Esophagus squamous epithelium (tissue), 5 donors: ENCODE measurements at regions not wholly inside any gene's neighbourhood (a gene's known extent, or its start where the extent isn't known, plus 50 kb on each side); places are given as distances from the start of the nearest gene placed in this dataset.

Source experiments
- DNase-seq: peaks from one replicate; lab custom pipeline; 2025; lab: John Stamatoyannopoulos, UW
- H3K27ac ChIP-seq, 4 donors: fragments of 200-600 bp; sonication (generic); one replicate each; pipeline ENCODE4 v1.5.1; 2016 to 2019; ENCODE audit warnings: mild to moderate bottlenecking in 1 of 4
- H3K27me3 ChIP-seq, 4 donors: fragments of 200-600 bp; sonication (generic); 1 replicate in 3 of 4; 2 replicates in 1 of 4; pipeline versions ENCODE4 v1.5.1 to v1.6.0; 2017 to 2021; ENCODE audit warnings: antibody characterized with exemption in 1 of 4
- H3K36me3 ChIP-seq, 3 donors: fragments of 200-600 bp; sonication (generic); one replicate each; pipeline ENCODE4 v1.5.1; 2016 to 2019
- H3K4me1 ChIP-seq, 3 donors: fragments of 200-600 bp; sonication (generic); one replicate each; pipeline ENCODE4 v1.5.1; 2017 to 2019
- H3K4me3 ChIP-seq, 4 donors: fragments of 200-600 bp; sonication (generic); 1 replicate in 3 of 4; 2 replicates in 1 of 4; pipeline ENCODE4 v1.5.1; 2016 to 2019; ENCODE audit warnings: mild to moderate bottlenecking in 2 of 4, moderate library complexity in 1 of 4
- H3K9me3 ChIP-seq, 3 donors: fragments of 200-600 bp; sonication (generic); one replicate each; pipeline ENCODE4 v1.5.1; 2016 to 2019
- CTCF ChIP-seq, 6 experiments: fragments of 450-650 bp in 4 of 6; fragments of 200-600 bp in 2 of 6; sonication (generic) in 2 of 6; IDR thresholded peaks; one replicate each; pipeline ENCODE4 v1.5.1; 2016 to 2019; ENCODE audit warnings: antibody characterized with exemption in 6 of 6, mild to moderate bottlenecking in 4 of 6, moderate library complexity in 4 of 6
- POLR2A ChIP-seq, 4 donors: fragments of 450-650 bp; IDR thresholded peaks; one replicate each; pipeline ENCODE4 v1.6.1; 2017; ENCODE audit warnings: antibody characterized with exemption in 4 of 4, mild to moderate bottlenecking in 4 of 4, moderate library complexity in 3 of 4
- WGBS, 2 donors: methylation state at CpG; one replicate each; pipeline ENCODE4 v1.1.5; 2018; 5-methylcytosine and 5-hydroxymethylcytosine counted together
- intact Hi-C: fragments of 100-400 bp; cut with DNase I; formaldehyde crosslinking; loops from one replicate; pipeline ENCODE4 v1.15.0; 2022
- donor health status: DM: yes; HTN: yes; CAD: no.

GRCh38 chr9:110056062-110056461, 151.9 kb downstream of the C9orf152 start:
- no peaks in the 10 kb centered on the region for H3K36me3 ChIP-seq
- H3K27ac ChIP-seq: no peak overlapping the region
- 81 to 92% methylated on average over 3 to 6 of the region's 6 CpGs for WGBS, 2 donors
- H3K9me3 ChIP-seq: no peaks in the 10 kb centered on the region
- peaks cover 0 to 14% (median 4%) of the 10 kb centered on the region in 3 donors for H3K4me1 ChIP-seq
- H3K4me3 ChIP-seq: no peak overlapping the region
- TF ChIP-seq POLR2A (IDR thresholded peaks at IDR 0.05) (no peak), CTCF (IDR thresholded peaks at IDR 0.05) (no peak)
- DNase-seq: no peak
- intact Hi-C loops: loop anchor here (5.0 kb wide), 1 partner anchor 154 kb away; no protein-coding TSS in a partner anchor
- H3K27me3 ChIP-seq: no peaks in the 10 kb centered on the region

- H3K27me3 ChIP-seq: no peaks in the 10 kb centered on the region
- DNase-seq: no peak
- intact Hi-C loops: loop anchor here (5.0 kb wide), 1 partner anchor 156 kb away; no protein-coding TSS in a partner anchor
- no peaks in the 10 kb centered on the region for H3K36me3 ChIP-seq
- no peak overlapping the region for H3K27ac ChIP-seq
- H3K4me3 ChIP-seq: no peak overlapping the region
- 27 to 28% methylated on average over 5 of the region's 5 CpGs for WGBS, 2 donors
- no peaks in the 10 kb centered on the region for H3K9me3 ChIP-seq
- peaks cover 0 to 5% (median 0%) of the 10 kb centered on the region in 3 donors for H3K4me1 ChIP-seq
- TF ChIP-seq POLR2A (IDR thresholded peaks at IDR 0.05) (no peak), CTCF (IDR thresholded peaks at IDR 0.05) (peak; percentile 27 to 73 (median 62))
These were observed 149.5 kb downstream of the C9orf152 start for GRCh38 chr9:110058304-110058953.

- no peak overlapping the region for H3K4me3 ChIP-seq
- peaks cover 0 to 7% (median 0%) of the 10 kb centered on the region in 3 donors for H3K4me1 ChIP-seq
- no peak for TF ChIP-seq CTCF (IDR thresholded peaks at IDR 0.05)
- TF ChIP-seq POLR2A (IDR thresholded peaks at IDR 0.05): no peak
- intact Hi-C loops: loop anchor here (5.0 kb wide), 1 partner anchor 157 kb away; no protein-coding TSS in a partner anchor
- WGBS, 2 donors: 76 to 83% methylated on average over 1 of the region's 1 CpG
- no peaks in the 10 kb centered on the region for H3K36me3 ChIP-seq
- H3K27me3 ChIP-seq: no peaks in the 10 kb centered on the region
- no peak overlapping the region for H3K27ac ChIP-seq
- no peaks in the 10 kb centered on the region for H3K9me3 ChIP-seq
- DNase-seq: no peak
These were observed 148.5 kb downstream of the C9orf152 start for GRCh38 chr9:110059461-110059860.

- TF ChIP-seq POLR2A (IDR thresholded peaks at IDR 0.05): no peak
- TF ChIP-seq CTCF (IDR thresholded peaks at IDR 0.05): no peak
- H3K9me3 ChIP-seq: no peaks in the 10 kb centered on the region
- H3K4me3 ChIP-seq: no peak overlapping the region
- H3K27me3 ChIP-seq: no peaks in the 10 kb centered on the region
- 73% methylated on average over 5 of the region's 5 CpGs for WGBS, 2 donors
- peak overlapping the region in 2 of 4 donors; percentile 18 to 25 for H3K27ac ChIP-seq
- intact Hi-C loops: no loop called here
- DNase-seq: no peak
- peaks cover 0 to 43% (median 9%) of the 10 kb centered on the region in 3 donors for H3K4me1 ChIP-seq
- H3K36me3 ChIP-seq: no peaks in the 10 kb centered on the region
These were observed 143.2 kb downstream of the C9orf152 start for GRCh38 chr9:110064803-110065202.

GRCh38 chr9:110065532-110065931, 142.4 kb downstream of the C9orf152 start:
- no peak for DNase-seq
- intact Hi-C loops: no loop called here
- Histone ChIP-seq H3K4me1 (peaks cover 0 to 46% (median 9%) of the 10 kb centered on the region in 3 donors), H3K4me3 (no peak overlapping the region), H3K9me3 (no peaks in the 10 kb centered on the region), H3K27me3 (no peaks in the 10 kb centered on the region), H3K27ac (no peak overlapping the region), H3K36me3 (no peaks in the 10 kb centered on the region)
- TF ChIP-seq POLR2A (IDR thresholded peaks at IDR 0.05) (no peak), CTCF (IDR thresholded peaks at IDR 0.05) (no peak)
- WGBS, 2 donors: 67 to 78% methylated on average over 2 of the region's 2 CpGs
